CD14-positive monocyte (primary cell): ENCODE measurements at regions not wholly inside any gene's neighbourhood (a gene's known extent, or its start where the extent isn't known, plus 50 kb on each side); places are given as distances from the start of the nearest gene placed in this dataset.

Experiments used
- DNase-seq, 3 donors: peaks; one replicate each; pipeline ENCODE4 v3.0.0-alpha.2; 2011 to 2022
- H2AFZ ChIP-seq: 2 replicates; pipeline ENCODE4 v1.6.0; 2012; ENCODE audit warnings: mild to moderate bottlenecking, low read depth, low read length, inconsistent platforms; ENCODE audit not compliant: insufficient read depth, poor library complexity, severe bottlenecking
- H3K27ac ChIP-seq, 2 donors: 1 replicate in 1 of 2; 2 replicates in 1 of 2; pipeline ENCODE4 v1.5.1; 2012 to 2013; ENCODE audit warnings: low read length in 2 of 2, control low read depth in 1 of 2, inconsistent platforms in 1 of 2, low read depth in 1 of 2, mild to moderate bottlenecking in 1 of 2
- H3K27me3 ChIP-seq, 2 donors: one replicate each; pipeline versions ENCODE4 v1.6.0 to v1.6.1; 2011 to 2013; ENCODE audit warnings: low read length in 2 of 2; ENCODE audit not compliant: control insufficient read depth in 2 of 2, insufficient read depth in 2 of 2
- H3K36me3 ChIP-seq, 2 donors: replicated peaks in 1 of 2; 1 replicate in 1 of 2; 2 replicates in 1 of 2; pipeline versions ENCODE4 v1.5.1 to v1.6.1; 2012 to 2013; ENCODE audit warnings: low read length in 2 of 2, control low read depth in 1 of 2, inconsistent platforms in 1 of 2, mild to moderate bottlenecking in 1 of 2; ENCODE audit not compliant: insufficient read depth in 2 of 2, control insufficient read depth in 1 of 2
- H3K4me1 ChIP-seq, 2 donors: 1 replicate in 1 of 2; 2 replicates in 1 of 2; pipeline versions ENCODE4 v1.5.1 to v1.6.1; 2012 to 2013; ENCODE audit warnings: low read length in 2 of 2, control low read depth in 1 of 2, inconsistent platforms in 1 of 2, mild to moderate bottlenecking in 1 of 2, moderate library complexity in 1 of 2; ENCODE audit not compliant: insufficient read depth in 2 of 2, control insufficient read depth in 1 of 2
- H3K4me2 ChIP-seq: replicated peaks from 2 replicates; pipeline ENCODE3; 2012; ENCODE audit warnings: low read length, moderate library complexity, mild to moderate bottlenecking; ENCODE audit not compliant: poor library complexity, severe bottlenecking; ENCODE audit errors: extremely low read depth
- H3K4me3 ChIP-seq, 3 experiments: fragments of 200-600 bp in 1 of 3; sonication (generic) in 1 of 3; replicated peaks in 1 of 3; 1 replicate in 2 of 3; 2 replicates in 1 of 3; pipeline ENCODE4 v1.5.1; 2011 to 2013; ENCODE audit warnings: low read length in 3 of 3, mild to moderate bottlenecking in 3 of 3, control low read depth in 2 of 3, low read depth in 2 of 3, inconsistent platforms in 1 of 3, moderate library complexity in 1 of 3
- H3K79me2 ChIP-seq: 2 replicates; pipeline ENCODE4 v1.6.0; 2012; ENCODE audit warnings: mild to moderate bottlenecking, control low read depth, inconsistent platforms, low read length, moderate library complexity; ENCODE audit not compliant: insufficient read depth
- H3K9ac ChIP-seq: 2 replicates; pipeline ENCODE4 v1.6.0; 2017; ENCODE audit warnings: low read length, mild to moderate bottlenecking; ENCODE audit not compliant: insufficient read depth, poor library complexity, severe bottlenecking
- H3K9me3 ChIP-seq, 2 donors: replicated peaks in 1 of 2; 1 replicate in 1 of 2; 2 replicates in 1 of 2; pipeline versions ENCODE4 v1.5.1 to v1.6.1; 2012 to 2013; ENCODE audit warnings: low read length in 2 of 2, control low read depth in 1 of 2; ENCODE audit not compliant: control insufficient read depth in 1 of 2, insufficient read depth in 1 of 2
- H4K20me1 ChIP-seq: 2 replicates; pipeline ENCODE4 v1.6.0; 2012; ENCODE audit warnings: mild to moderate bottlenecking, low read length, control low read depth, moderate library complexity; ENCODE audit not compliant: insufficient read depth
- H3K27ac Mint-ChIP-seq, 7 donors: one replicate each; pipeline ENCODE4 v1.8.0; 2020; ENCODE audit warnings: mild to moderate bottlenecking in 7 of 7, mixed read lengths in 7 of 7, moderate library complexity in 6 of 7, inconsistent platforms in 2 of 7
- H3K27me3 Mint-ChIP-seq, 3 donors: one replicate each; pipeline ENCODE4 v1.8.0; 2021 to 2022; ENCODE audit warnings: low read depth in 3 of 3, mild to moderate bottlenecking in 3 of 3, mixed read lengths in 3 of 3, moderate library complexity in 3 of 3, inconsistent platforms in 1 of 3
- H3K36me3 Mint-ChIP-seq, 2 donors: one replicate each; pipeline ENCODE4 v1.8.0; 2020; ENCODE audit warnings: mixed read lengths in 2 of 2, inconsistent platforms in 1 of 2, mild to moderate bottlenecking in 1 of 2
- H3K4me1 Mint-ChIP-seq: one replicate; pipeline ENCODE4 v1.8.0; 2020; ENCODE audit warnings: mild to moderate bottlenecking, mixed read lengths
- H3K4me3 Mint-ChIP-seq, 2 donors: one replicate each; pipeline ENCODE4 v1.8.0; 2020; ENCODE audit warnings: mild to moderate bottlenecking in 2 of 2, mixed read lengths in 2 of 2, moderate library complexity in 1 of 2
- H3K9me3 Mint-ChIP-seq, 7 donors: one replicate each; pipeline ENCODE4 v1.8.0; 2020 to 2022; ENCODE audit warnings: mixed read lengths in 7 of 7, mild to moderate bottlenecking in 6 of 7, moderate library complexity in 6 of 7, inconsistent platforms in 2 of 7
- WGBS: methylation state at CpG from one replicate; pipeline ENCODE4 v1.1.5; 2013; ENCODE audit warnings: missing lambda C conversion rate; ENCODE audit not compliant: insufficient coverage; 5-methylcytosine and 5-hydroxymethylcytosine counted together
- intact Hi-C, 2 donors: fragments of 100-400 bp; cut with micrococcal nuclease; formaldehyde crosslinking; loops; one replicate each; pipeline versions ENCODE4 v1.15.0 to v1.15.1; 2023
- TF ChIP-seq, protein P1 (sequence below): fragments of 200-600 bp; IDR thresholded peaks from one replicate; pipeline ENCODE4 v1.8.0; 2022; ENCODE audit warnings: antibody characterized with exemption, mild to moderate bottlenecking

DNA sequence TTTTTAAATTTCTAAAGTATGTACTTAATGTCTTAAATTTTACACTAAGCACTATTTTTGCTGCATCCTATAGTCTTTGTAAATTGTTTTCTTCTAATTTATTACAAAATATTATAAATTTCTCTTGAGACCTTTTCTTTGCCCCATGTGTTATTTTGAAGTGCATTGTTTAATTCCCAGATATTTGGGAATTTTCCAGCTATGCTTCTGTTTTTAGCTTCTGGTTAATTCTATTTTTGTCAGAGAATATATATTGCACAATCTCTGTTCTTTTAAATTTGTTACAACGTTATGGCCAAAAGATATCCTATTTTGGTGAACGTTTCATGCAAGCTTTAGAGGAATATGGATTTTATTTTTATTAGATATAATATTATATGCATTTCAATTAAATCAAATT lies 917.4 kb upstream of the MIR17HG start:
- no CpG with 5 or more reads among the region's 2 CpGs for WGBS
- Histone ChIP-seq H3K36me3 (no peaks in the 10 kb centered on the region), H3K4me2 (no peak overlapping the region), H3K4me3 (no peak overlapping the region), H3K27me3 (no peaks in the 10 kb centered on the region), H3K9ac (no peak overlapping the region), H3K4me1 (no peaks in the 10 kb centered on the region), H3K9me3 (peaks cover 0 to 16% of the 10 kb centered on the region in 2 donors), H4K20me1 (no peaks in the 10 kb centered on the region), H3K79me2 (no peaks in the 10 kb centered on the region), H3K27ac (no peak overlapping the region), H2AFZ (no peak overlapping the region)
- TF ChIP-seq, protein P1, sequence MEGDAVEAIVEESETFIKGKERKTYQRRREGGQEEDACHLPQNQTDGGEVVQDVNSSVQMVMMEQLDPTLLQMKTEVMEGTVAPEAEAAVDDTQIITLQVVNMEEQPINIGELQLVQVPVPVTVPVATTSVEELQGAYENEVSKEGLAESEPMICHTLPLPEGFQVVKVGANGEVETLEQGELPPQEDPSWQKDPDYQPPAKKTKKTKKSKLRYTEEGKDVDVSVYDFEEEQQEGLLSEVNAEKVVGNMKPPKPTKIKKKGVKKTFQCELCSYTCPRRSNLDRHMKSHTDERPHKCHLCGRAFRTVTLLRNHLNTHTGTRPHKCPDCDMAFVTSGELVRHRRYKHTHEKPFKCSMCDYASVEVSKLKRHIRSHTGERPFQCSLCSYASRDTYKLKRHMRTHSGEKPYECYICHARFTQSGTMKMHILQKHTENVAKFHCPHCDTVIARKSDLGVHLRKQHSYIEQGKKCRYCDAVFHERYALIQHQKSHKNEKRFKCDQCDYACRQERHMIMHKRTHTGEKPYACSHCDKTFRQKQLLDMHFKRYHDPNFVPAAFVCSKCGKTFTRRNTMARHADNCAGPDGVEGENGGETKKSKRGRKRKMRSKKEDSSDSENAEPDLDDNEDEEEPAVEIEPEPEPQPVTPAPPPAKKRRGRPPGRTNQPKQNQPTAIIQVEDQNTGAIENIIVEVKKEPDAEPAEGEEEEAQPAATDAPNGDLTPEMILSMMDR = no peak
- H3K4me1 Mint-ChIP-seq = no peaks in the 10 kb centered on the region
- H3K36me3 Mint-ChIP-seq = no peaks in the 10 kb centered on the region
- no peak for DNase-seq
- no peak overlapping the region for H3K27ac Mint-ChIP-seq
- H3K4me3 Mint-ChIP-seq = no peak overlapping the region
- peaks cover 0 to 2% (median 0%) of the 10 kb centered on the region in 3 donors for H3K27me3 Mint-ChIP-seq
- intact Hi-C loops = no loop called here
- H3K9me3 Mint-ChIP-seq = peaks cover 2 to 7% (median 3%) of the 10 kb centered on the region in 7 donors

DNA sequence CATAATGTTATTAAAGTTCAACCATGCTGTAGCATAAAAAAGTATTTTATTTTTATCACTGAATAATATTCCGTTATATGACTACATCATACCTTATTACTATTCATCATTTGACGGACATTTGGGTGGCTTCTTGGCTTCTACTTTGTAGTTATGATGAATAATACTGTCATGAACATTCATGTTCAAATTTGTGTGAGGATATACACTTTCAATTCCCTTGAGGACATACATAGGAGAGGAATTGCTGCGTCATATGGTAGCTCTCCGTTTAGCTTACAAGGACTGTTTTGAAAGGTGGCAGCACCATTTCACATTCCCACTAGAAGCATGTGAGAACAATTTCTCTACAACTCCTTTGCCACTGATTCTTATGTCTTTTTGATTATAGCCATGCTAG lies 910.8 kb upstream of the MIR17HG start:
- H3K4me2 ChIP-seq = no peak overlapping the region
- no peak overlapping the region for H3K27ac Mint-ChIP-seq
- no peak overlapping the region for H3K4me3 Mint-ChIP-seq
- H2AFZ ChIP-seq = no peak overlapping the region
- H4K20me1 ChIP-seq = no peaks in the 10 kb centered on the region
- no peaks in the 10 kb centered on the region for H3K79me2 ChIP-seq
- H3K27me3 Mint-ChIP-seq = peaks cover 0 to 2% (median 0%) of the 10 kb centered on the region in 3 donors
- H3K36me3 Mint-ChIP-seq = no peaks in the 10 kb centered on the region
- no peaks in the 10 kb centered on the region for H3K4me1 ChIP-seq
- no peak for DNase-seq
- no peak overlapping the region for H3K27ac ChIP-seq
- no peak overlapping the region for H3K4me3 ChIP-seq
- no peaks in the 10 kb centered on the region for H3K27me3 ChIP-seq
- no CpG with 5 or more reads among the region's 4 CpGs for WGBS
- H3K9me3 Mint-ChIP-seq = peaks cover 0 to 11% (median 2%) of the 10 kb centered on the region in 7 donors
- H3K4me1 Mint-ChIP-seq = no peaks in the 10 kb centered on the region
- no peaks in the 10 kb centered on the region for H3K36me3 ChIP-seq
- H3K9ac ChIP-seq = no peak overlapping the region
- intact Hi-C loops = no loop called here
- no peaks in the 10 kb centered on the region for H3K9me3 ChIP-seq
- TF ChIP-seq, protein P1 = no peak
